GF-D8 (cell line): ENCODE measurements at regions not wholly inside any gene's neighbourhood (a gene's known extent, or its start where the extent isn't known, plus 50 kb on each side); places are given as distances from the start of the nearest gene placed in this dataset.
"Not testable (repeated sequence)": the region's sequence is repeated elsewhere in the genome, so short reads cannot be mapped to it uniquely, and the experiment has no call there.

ENCODE experiments used
- DNase-seq: peaks from one replicate; lab custom pipeline; 2025; lab: John Stamatoyannopoulos, UW

GRCh38 chr5:90338712-90339372, 70.7 kb downstream of the CETN3 start:
- DNase-seq: no peak

- DNase-seq: no peak
These were observed 72.0 kb downstream of the CETN3 start for GRCh38 chr5:90337449-90338052.

GRCh38 chr5:90336752-90337151, 72.8 kb downstream of the CETN3 start:
- no peak for DNase-seq

GRCh38 chr5:90334741-90335140, 74.8 kb downstream of the CETN3 start:
- DNase-seq: no peak

GRCh38 chr5:90329911-90330310, 79.6 kb downstream of the CETN3 start:
- DNase-seq: no peak

- no peak for DNase-seq
These were observed 82.6 kb downstream of the CETN3 start for GRCh38 chr5:90326995-90327394.

GRCh38 chr5:90325093-90325492, 84.5 kb downstream of the CETN3 start:
- DNase-seq: no peak

GRCh38 chr5:90320348-90320747, 89.2 kb downstream of the CETN3 start:
- DNase-seq: not testable (repeated sequence)

GRCh38 chr5:90312027-90312426, 97.5 kb downstream of the CETN3 start:
- DNase-seq: no peak

GRCh38 chr5:90311401-90311800, 98.2 kb downstream of the CETN3 start:
- DNase-seq: no peak

- no peak for DNase-seq
These were observed 100.6 kb downstream of the CETN3 start for GRCh38 chr5:90308787-90309585.

- DNase-seq: no peak
These were observed 101.8 kb downstream of the CETN3 start for GRCh38 chr5:90307782-90308181.

GRCh38 chr5:90307322-90307721, 102.2 kb downstream of the CETN3 start:
- no peak for DNase-seq

GRCh38 chr5:90306613-90307012, 102.9 kb downstream of the CETN3 start:
- DNase-seq: no peak

- no peak for DNase-seq
These were observed 104.4 kb downstream of the CETN3 start for GRCh38 chr5:90305041-90305720.

- no peak for DNase-seq
These were observed 108.3 kb downstream of the CETN3 start for GRCh38 chr5:90301248-90301647.

- no peak for DNase-seq
These were observed 112.4 kb downstream of the CETN3 start for GRCh38 chr5:90297045-90297764.

- DNase-seq: no peak
These were observed 115.0 kb downstream of the CETN3 start for GRCh38 chr5:90294604-90295003.

GRCh38 chr5:90293931-90294330, 115.6 kb downstream of the CETN3 start:
- DNase-seq: no peak

- DNase-seq: no peak
These were observed 118.9 kb downstream of the CETN3 start for GRCh38 chr5:90290648-90291047.

- no peak for DNase-seq
These were observed 119.7 kb downstream of the CETN3 start for GRCh38 chr5:90289837-90290236.

GRCh38 chr5:90287036-90287435, 122.5 kb downstream of the CETN3 start:
- DNase-seq: no peak
